ENCODE measurements at regions not wholly inside any gene's neighbourhood (a gene's known extent, or its start where the extent isn't known, plus 50 kb on each side); places are given as distances from the start of the nearest gene placed in this dataset.

DNA sequence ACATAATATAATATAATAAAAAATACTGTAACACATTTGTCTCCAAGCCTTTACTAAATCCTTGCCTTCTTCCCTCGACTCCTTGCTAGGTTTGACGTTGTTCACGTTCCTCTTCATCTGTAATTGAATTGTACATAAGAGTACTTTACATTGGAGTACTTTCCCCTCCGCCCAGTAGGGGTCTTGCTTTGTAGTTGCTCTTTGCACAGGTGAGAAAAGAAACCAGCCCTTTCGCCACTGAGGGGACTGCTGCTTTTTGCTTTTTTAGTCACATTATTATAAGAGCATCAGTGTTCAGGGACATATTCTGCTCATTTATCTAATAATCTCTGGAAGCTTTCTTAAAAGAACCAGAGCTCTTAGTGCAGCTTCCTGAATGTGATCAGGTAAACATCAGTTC lies 115.0 kb downstream of the CETN3 start:
- TF ChIP-seq, protein P1, sequence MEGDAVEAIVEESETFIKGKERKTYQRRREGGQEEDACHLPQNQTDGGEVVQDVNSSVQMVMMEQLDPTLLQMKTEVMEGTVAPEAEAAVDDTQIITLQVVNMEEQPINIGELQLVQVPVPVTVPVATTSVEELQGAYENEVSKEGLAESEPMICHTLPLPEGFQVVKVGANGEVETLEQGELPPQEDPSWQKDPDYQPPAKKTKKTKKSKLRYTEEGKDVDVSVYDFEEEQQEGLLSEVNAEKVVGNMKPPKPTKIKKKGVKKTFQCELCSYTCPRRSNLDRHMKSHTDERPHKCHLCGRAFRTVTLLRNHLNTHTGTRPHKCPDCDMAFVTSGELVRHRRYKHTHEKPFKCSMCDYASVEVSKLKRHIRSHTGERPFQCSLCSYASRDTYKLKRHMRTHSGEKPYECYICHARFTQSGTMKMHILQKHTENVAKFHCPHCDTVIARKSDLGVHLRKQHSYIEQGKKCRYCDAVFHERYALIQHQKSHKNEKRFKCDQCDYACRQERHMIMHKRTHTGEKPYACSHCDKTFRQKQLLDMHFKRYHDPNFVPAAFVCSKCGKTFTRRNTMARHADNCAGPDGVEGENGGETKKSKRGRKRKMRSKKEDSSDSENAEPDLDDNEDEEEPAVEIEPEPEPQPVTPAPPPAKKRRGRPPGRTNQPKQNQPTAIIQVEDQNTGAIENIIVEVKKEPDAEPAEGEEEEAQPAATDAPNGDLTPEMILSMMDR (IDR thresholded peaks at IDR 0.05): no peak
- TF ChIP-seq POLR2A (IDR thresholded peaks at IDR 0.05): no peak

All from stomach (tissue), 4 donors.